ENCODE measurements at regions not wholly inside any gene's neighbourhood (a gene's known extent, or its start where the extent isn't known, plus 50 kb on each side); places are given as distances from the start of the nearest gene placed in this dataset.
"Not testable (repeated sequence)": the region's sequence is repeated elsewhere in the genome, so short reads cannot be mapped to it uniquely, and the experiment has no call there.

DNA sequence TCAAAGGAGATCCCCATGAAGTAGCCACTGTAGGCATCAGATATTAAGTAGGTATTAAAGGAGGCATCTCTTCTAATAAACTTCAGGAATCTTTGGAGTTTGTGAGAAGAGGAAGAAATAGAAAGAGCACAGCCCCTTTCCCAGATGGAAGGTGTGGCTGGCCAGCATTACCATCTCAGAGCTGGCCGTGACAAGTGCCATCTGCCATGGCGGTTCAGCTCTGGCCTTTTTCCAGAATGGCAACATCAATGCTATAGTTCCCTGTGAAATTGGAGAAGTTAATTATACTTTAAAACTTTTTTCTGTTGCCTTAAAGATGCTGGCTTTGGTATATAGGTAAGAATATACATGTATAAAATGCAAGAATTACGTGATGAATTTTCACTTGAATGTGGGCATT is 51.9 kb upstream of the MCUR1 start:
- POLR2A ChIA-PET, result no interaction called here
- CTCF ChIA-PET, result interaction anchor here (1.5 kb wide), 1 partner anchor 13 kb away, joined by 5 read pairs; no protein-coding TSS in a partner anchor
- TF ChIP-seq, protein P1, sequence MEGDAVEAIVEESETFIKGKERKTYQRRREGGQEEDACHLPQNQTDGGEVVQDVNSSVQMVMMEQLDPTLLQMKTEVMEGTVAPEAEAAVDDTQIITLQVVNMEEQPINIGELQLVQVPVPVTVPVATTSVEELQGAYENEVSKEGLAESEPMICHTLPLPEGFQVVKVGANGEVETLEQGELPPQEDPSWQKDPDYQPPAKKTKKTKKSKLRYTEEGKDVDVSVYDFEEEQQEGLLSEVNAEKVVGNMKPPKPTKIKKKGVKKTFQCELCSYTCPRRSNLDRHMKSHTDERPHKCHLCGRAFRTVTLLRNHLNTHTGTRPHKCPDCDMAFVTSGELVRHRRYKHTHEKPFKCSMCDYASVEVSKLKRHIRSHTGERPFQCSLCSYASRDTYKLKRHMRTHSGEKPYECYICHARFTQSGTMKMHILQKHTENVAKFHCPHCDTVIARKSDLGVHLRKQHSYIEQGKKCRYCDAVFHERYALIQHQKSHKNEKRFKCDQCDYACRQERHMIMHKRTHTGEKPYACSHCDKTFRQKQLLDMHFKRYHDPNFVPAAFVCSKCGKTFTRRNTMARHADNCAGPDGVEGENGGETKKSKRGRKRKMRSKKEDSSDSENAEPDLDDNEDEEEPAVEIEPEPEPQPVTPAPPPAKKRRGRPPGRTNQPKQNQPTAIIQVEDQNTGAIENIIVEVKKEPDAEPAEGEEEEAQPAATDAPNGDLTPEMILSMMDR (IDR thresholded peaks at IDR 0.05; ENCODE audit: control extremely low read depth, extremely low read depth, low read depth, missing control alignments), result no peak
- DNase-seq (ENCODE audit: extremely low spot score), result no peak

DNA sequence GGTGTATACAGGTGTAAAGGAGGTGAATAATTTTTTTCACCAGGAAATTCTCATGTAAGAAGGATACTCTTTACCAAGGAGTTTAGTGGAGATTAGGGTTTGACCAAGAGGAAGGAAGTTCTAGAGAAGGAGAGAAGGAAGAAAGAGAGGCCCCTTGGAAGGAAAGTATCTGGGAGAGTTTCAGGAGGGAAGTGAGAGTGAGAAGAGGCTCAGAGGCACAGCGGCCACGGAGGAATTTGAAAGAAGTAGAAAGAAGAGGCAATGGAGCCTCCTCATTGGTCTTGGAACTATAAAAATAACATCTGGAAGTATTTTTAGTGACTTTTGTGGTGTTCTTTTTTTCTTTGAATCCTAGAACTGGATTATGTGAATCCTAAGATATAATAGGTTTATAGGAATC is 50.8 kb upstream of the MCUR1 start:
- ChIA-PET CTCF (no interaction called here), POLR2A (no interaction called here)
- TF ChIP-seq, protein P1 (IDR thresholded peaks at IDR 0.05; ENCODE audit: control extremely low read depth, extremely low read depth, low read depth, missing control alignments), result no peak
- DNase-seq (ENCODE audit: extremely low spot score), result no peak

DNA sequence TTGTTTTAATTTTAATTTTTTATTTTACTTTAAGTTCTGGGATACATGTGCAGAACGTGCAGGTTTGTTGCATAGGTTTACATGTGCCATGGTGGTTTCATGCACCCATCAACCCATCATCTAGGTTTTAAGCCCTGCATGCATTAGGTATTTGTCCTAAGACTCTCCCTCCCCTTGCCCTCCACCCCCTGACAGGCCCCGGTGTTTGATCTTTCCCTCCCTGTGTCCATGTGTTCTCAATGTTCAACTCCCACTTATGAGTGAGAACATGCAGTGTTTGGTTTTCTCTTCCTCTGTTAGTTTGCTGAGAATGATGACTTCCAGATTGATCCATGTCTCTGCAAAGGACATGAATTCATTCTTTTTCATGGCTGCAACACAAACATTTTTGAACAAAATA is 50.3 kb upstream of the MCUR1 start:
- DNase-seq (ENCODE audit: extremely low spot score); POLR2A ChIA-PET: not testable (repeated sequence)
- CTCF ChIA-PET, result interaction anchor here (0.9 to 1.3 kb wide), 2 partner anchors 9 to 10 kb away, joined by 3 to 5 read pairs; no protein-coding TSS in a partner anchor
